SK-N-MC (cell line): ENCODE measurements at regions not wholly inside any gene's neighbourhood (a gene's known extent, or its start where the extent isn't known, plus 50 kb on each side); places are given as distances from the start of the nearest gene placed in this dataset.

Experiments
- FOXP2 ChIP-seq: optimal IDR thresholded peaks from 2 replicates; pipeline ENCODE3; 2011; ENCODE audit warnings: mild to moderate bottlenecking, moderate library complexity; ENCODE audit not compliant: insufficient read depth; ENCODE audit errors: extremely low read length, control extremely low read depth
- POLR2AphosphoS5 ChIP-seq: IDR thresholded peaks from 2 replicates; pipeline ENCODE4 v1.6.1; 2012; ENCODE audit warnings: mild to moderate bottlenecking, low read depth, low read length, borderline replicate concordance

DNA sequence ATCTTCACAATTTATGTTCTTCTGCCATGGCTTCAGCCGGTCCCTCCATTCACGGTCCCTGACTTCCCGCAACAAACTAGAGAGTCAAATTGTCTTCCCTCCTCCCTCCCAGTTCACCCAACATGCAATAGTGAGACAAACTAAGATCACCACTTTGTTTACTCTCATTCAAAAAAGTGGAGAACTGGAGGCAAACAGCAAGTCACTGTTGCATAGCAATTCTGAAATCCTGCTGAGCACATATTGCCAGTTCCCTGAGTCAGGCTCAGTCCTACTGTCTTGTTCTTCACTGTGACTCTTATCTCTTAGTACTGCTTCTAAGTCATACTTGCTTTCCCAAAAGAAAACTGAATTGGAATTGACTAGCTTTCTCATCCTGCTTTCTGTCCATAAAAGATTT, 287.2 kb upstream of the SASH1 start:
- TF ChIP-seq POLR2AphosphoS5 (no peak), FOXP2 (no peak)
